CD4-positive, alpha-beta T cell treated with Interleukin-4 for 4 hours (primary cell): ENCODE measurements at regions not wholly inside any gene's neighbourhood (a gene's known extent, or its start where the extent isn't known, plus 50 kb on each side); places are given as distances from the start of the nearest gene placed in this dataset.
"Not testable (repeated sequence)": the region's sequence is repeated elsewhere in the genome, so short reads cannot be mapped to it uniquely, and the experiment has no call there.

Experiments used
- DNase-seq: peaks from one replicate; pipeline ENCODE4 v3.0.0-alpha.2; 2020

DNA sequence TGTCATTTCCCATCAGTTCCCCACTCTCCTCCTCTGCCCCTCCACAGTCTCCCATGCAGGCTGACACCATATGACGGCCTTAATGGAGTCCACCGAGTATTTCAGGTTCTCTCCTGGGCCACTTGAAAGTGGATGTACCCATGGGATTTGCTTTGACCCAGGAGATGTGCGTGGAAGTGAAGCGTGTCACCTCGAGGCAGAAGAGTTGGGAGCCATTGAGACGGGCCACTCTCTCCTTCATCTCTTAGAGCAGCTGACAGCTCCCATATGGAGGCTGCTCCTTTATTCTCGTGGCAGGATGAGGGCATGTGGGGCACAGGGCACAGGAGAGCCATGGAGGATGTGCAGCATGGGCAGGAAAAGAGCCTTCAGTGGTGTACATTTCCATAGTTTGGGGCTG, 144.7 kb upstream of the CRYM start:
- DNase-seq, result peak; percentile 0

DNA sequence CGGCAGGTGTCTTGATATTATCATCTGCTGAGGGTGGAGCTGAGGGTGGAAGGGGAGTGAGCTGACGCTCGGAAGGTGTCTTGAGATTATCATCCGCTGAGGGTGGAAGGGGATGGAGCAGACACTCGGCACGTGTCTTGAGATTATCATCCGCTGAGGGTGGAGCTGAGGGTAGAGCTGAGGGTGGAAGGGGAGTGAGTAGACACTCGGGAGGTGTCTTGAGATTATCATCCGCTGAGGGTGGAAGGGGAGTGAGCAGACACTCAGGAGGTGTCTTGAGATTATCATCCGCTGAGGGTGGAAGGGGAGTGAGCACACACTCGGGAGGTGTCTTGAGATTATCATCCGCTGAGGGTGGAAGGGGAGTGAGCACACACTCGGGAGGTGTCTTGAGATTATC, 126.6 kb upstream of the CRYM start:
- peak; percentile 25 for DNase-seq

GRCh38 chr16:21397866-21398265, 119.8 kb upstream of the CRYM start:
- DNase-seq, result not testable (repeated sequence)

- not testable (repeated sequence) for DNase-seq
These were observed 118.5 kb upstream of the CRYM start for GRCh38 chr16:21396545-21396944.

GRCh38 chr16:21390634-21391033, 112.5 kb upstream of the CRYM start:
- DNase-seq, result not testable (repeated sequence)

- not testable (repeated sequence) for DNase-seq
These were observed 111.8 kb upstream of the CRYM start for GRCh38 chr16:21389860-21390259.

GRCh38 chr16:21387757-21388156, 109.7 kb upstream of the CRYM start:
- not testable (repeated sequence) for DNase-seq

- DNase-seq, result not testable (repeated sequence)
These were observed 108.3 kb upstream of the CRYM start for GRCh38 chr16:21386201-21386915.

- DNase-seq, result not testable (repeated sequence)
These were observed 105.6 kb upstream of the CRYM start for GRCh38 chr16:21383682-21384081.

DNA sequence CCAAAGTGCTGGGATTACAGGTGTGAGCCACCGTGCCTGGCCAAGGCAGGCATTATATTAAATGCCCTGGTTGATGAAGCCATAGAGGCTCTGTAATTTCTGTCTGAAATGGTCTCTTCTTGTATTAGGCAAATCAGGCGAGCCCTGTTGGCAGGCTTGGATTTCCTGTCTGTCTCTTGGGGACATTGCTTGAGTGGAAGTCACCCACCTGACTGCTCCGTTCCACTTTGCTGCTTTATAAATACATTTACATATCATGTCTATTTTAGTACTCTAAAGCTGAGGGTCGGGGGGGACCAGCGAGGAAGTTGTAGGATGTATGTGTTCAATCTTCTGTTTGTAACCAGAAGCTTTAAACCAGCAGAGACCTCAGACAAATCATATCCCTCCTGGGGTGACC, 101.6 kb upstream of the CRYM start:
- DNase-seq, result not testable (repeated sequence)

- DNase-seq, result not testable (repeated sequence)
These were observed 98.3 kb upstream of the CRYM start for GRCh38 chr16:21376196-21376899.

- not testable (repeated sequence) for DNase-seq
These were observed 97.2 kb upstream of the CRYM start for GRCh38 chr16:21375334-21375733.

GRCh38 chr16:21373454-21373853, 95.4 kb upstream of the CRYM start:
- not testable (repeated sequence) for DNase-seq

DNA sequence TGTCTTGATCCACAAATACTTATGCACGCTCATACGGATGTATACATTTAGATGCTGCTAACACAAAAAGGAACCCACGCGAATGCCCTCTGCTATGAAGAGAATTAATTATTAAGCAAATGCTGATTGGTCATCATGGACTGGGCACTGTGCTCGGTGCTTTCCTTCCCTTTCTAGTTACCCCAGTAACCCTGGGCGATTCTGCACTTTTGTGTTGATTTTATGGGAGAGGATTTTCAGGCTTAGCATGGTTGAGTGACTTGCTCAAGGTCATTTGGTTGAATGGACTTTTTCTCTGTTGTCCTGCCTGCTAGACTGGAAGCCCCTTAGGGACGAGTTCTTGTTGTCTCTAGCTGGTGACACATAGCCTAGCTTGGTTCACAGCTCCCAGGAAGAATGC, 94.8 kb upstream of the CRYM start:
- DNase-seq, result not testable (repeated sequence)

- DNase-seq, result not testable (repeated sequence)
These were observed 94.2 kb upstream of the CRYM start for GRCh38 chr16:21372162-21372835.

DNA sequence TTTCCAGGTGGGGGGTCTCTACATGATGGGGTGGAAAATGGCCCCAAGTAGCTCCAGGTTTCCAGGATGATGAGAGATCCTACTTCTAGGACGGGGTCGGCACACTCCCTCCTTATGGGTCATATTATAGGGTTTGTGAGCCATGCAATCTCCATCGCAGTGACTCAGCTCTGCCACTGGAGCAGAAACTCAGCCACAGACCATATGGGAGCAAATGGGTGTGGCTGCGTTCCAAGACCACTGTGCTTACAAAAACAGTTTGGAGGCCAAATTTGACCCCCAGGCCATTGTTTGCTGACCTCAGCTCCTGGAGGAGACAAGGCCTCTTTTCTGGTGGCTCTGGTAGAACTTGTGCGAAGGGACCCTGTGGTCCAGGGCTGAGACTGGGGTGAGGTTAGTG, 92.7 kb upstream of the CRYM start:
- not testable (repeated sequence) for DNase-seq

GRCh38 chr16:21368973-21369942, 91.2 kb upstream of the CRYM start:
- not testable (repeated sequence) for DNase-seq

GRCh38 chr16:21367733-21368421, 89.8 kb upstream of the CRYM start:
- DNase-seq, result not testable (repeated sequence)

DNA sequence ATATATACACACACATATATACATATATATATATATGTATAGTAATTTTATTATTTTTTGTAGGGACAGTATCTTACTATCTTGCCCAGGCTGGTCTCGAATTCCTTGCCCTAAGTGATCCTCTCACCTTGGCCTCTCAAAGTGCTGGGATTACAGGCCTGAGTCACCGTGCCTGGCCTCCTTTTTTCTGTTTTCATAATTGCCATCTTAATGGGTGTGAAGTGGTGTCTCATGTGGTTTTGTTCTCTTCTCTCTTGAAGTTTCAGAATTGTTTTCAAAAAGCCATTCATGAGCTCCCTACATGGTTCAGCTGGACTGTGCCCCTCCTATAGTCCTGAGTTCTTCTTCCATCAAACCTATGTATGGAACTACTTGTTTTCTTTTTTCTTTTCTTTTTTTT, 88.9 kb upstream of the CRYM start:
- DNase-seq, result not testable (repeated sequence)

DNA sequence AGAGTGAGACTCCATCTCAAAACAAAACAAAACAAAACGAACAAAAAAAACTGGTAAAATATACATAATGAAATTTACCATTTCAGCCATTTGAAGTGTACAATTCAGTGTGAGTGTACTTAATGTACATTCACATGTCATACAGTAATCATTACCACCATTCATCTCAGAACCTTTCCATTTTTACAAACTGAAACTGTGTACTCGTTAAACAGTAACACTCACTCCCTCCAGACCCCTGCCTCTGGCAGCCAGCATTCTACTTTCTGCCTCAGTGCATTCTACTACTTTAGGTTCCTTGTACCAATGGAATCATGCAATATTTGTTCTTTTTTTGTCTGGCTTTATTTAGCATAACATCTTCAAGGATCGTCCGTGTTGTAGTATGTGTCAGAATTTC, 87.5 kb upstream of the CRYM start:
- DNase-seq, result not testable (repeated sequence)

- DNase-seq, result not testable (repeated sequence)
These were observed 85.6 kb upstream of the CRYM start for GRCh38 chr16:21363550-21364223.
